Epithelial cell of esophagus (primary cell): ENCODE measurements at regions not wholly inside any gene's neighbourhood (a gene's known extent, or its start where the extent isn't known, plus 50 kb on each side); places are given as distances from the start of the nearest gene placed in this dataset.

Experiments
- DNase-seq: peaks from one replicate; pipeline ENCODE4 v3.0.0; 2010; ENCODE audit warnings: low read depth
- H3K4me3 ChIP-seq: 2 replicates; pipeline ENCODE4 v1.5.1; 2011; ENCODE audit warnings: mild to moderate bottlenecking, low read length, control low read depth
- TF ChIP-seq, protein P1 (sequence below): IDR thresholded peaks from 2 replicates; pipeline ENCODE4 v1.5.1; 2011; ENCODE audit warnings: low read depth, mild to moderate bottlenecking, low read length, control low read depth, inconsistent platforms; ENCODE audit not compliant: insufficient read depth; ENCODE audit errors: missing control alignments

DNA sequence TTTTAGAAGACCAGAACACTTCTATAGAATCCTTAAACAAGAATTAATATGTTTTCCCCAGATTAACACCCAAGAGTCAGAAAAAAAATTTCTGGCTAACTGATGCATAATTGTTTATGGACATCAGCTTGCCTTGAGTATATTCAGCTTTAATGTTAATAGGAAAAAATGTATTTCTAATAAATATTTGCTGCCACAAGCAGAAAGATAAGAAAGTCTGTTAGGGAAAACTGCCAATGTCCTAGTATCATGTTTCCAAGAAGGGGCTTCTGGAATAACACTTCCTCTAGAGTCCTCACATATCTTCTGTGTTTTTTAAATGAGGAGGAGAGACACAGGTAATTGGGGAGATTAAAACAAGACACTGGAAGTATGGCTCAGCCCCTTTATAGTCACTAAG lies 202.1 kb upstream of the TET2 start:
- DNase-seq = no peak
- TF ChIP-seq, protein P1, sequence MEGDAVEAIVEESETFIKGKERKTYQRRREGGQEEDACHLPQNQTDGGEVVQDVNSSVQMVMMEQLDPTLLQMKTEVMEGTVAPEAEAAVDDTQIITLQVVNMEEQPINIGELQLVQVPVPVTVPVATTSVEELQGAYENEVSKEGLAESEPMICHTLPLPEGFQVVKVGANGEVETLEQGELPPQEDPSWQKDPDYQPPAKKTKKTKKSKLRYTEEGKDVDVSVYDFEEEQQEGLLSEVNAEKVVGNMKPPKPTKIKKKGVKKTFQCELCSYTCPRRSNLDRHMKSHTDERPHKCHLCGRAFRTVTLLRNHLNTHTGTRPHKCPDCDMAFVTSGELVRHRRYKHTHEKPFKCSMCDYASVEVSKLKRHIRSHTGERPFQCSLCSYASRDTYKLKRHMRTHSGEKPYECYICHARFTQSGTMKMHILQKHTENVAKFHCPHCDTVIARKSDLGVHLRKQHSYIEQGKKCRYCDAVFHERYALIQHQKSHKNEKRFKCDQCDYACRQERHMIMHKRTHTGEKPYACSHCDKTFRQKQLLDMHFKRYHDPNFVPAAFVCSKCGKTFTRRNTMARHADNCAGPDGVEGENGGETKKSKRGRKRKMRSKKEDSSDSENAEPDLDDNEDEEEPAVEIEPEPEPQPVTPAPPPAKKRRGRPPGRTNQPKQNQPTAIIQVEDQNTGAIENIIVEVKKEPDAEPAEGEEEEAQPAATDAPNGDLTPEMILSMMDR = no peak
- no peak overlapping the region for H3K4me3 ChIP-seq

DNA sequence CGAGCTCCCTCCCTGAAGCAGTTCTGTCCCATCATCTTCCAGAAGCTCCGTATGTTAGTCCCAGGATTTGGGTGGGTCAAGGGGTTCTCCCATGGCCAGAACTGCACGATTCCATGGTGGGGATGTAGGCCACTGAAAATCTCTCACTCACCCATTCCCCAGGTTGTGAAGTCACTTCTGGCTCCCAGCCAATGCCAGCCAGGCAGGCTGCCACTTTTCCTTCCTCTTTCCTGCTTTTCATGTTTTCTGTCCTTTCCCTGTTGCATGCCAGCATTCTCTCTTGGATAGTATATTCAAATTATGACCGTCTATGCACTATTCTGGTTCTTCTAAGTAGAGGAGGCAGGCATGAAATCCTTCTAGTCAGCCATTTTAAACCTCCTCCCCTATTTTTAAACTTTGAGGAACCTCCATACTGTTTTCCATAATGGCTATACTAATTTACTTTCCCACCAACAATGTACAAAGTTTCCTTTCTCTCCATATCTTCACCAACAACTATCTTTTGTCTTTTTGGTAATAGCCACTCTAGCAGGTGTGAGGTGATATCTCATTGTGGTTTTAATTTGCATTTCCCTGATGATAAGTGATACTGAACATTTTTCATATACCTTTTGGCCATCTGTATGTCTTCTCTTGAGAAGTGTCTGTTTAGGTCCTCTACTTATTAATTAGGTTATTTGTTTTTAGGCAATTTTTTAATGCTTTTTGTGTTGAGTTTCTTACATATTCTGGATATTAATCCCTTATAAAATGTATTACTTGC lies 182.1 kb upstream of the TET2 start:
- no peak overlapping the region for H3K4me3 ChIP-seq
- DNase-seq = no peak
- TF ChIP-seq, protein P1 = no peak

DNA sequence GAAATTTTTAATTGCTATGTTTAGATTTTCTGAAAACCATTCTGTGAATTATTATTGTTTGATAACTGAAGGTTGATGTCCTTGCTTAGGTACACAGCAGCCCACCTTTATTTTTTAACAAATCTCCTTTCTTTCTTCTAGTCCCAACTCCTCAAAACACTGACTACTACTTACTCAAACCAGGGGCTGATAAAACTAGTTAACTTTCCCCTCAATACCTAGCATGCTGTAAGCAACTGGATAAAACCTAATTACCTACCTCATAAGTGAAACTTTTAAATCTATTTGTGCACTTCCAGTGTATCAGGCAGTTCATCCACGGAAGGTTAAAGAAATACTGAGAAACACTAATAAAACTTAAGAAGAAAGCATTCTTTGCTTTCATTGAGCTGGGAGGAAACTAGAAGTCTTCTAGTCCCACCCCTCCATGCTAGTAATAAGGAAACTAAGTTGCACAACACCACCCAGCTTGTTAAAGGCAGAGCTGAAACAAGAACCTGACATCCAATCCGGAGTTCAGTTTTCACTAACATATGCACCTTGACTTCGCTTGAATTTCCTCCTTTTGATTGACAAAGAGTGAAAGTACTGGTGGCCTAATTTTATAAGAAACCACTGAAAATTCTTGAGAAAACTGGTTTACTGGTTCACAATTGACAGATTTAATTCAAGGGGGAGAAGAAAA lies 180.2 kb upstream of the TET2 start:
- TF ChIP-seq, protein P1 = no peak
- peak; percentile 89 for DNase-seq

DNA sequence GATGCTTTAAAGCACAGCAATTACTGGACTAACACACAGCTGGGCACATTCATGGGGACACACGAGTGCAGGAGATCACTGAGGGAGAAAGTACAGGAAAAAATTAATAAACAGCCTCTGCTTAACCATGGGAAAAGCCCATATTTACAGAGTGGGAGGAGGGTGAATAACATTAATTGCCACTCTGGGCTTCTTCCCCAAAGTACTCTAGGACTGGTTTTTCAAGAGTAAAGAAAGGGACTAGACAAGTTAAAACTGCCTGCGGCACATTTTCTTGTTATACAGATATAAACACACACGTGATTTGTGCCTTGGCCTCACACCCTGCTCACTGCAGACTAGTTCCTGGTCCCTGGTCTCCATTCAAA lies 179.7 kb upstream of the TET2 start:
- TF ChIP-seq, protein P1 = no peak
- H3K4me3 ChIP-seq = no peak overlapping the region
- peak; percentile 93 for DNase-seq

More for the DNA sequence above, 180.2 kb upstream of the TET2 start:
- H3K4me3 ChIP-seq = peak overlapping the region; percentile 10

DNA sequence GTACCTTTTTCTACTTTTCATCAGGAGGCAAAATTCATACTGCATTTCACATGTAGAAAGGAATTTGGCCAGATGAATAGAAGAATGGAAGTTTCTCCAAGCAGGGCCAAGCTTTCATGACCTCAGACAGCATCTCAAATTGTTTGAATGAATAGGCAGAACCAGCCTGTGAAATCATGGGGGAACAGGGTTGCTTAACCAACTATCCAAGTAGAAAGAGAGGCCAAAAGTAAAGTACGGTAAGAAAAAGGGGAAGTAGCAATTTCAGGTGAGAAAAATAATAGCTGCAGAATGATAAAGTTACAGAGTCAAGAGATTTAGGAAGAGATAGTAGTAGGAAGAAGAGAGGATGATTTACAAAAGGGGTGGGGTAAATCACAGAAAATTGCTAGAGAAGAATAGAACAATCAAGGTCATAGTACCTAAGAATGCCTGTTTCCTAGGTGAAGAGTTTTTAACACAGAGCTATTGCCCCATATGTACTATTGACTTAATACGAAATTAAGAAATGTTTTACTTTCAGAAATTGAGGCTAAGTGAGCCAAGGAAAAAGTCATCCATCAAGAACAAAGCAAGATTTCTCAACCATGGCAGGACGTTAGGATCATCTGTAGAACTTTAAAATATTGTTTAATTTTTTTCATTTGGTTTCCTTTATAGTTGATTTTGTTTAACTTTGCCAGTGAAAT lies 177.1 kb upstream of the TET2 start:
- TF ChIP-seq, protein P1 = no peak
- peak; percentile 45 for DNase-seq
- H3K4me3 ChIP-seq = no peak overlapping the region

DNA sequence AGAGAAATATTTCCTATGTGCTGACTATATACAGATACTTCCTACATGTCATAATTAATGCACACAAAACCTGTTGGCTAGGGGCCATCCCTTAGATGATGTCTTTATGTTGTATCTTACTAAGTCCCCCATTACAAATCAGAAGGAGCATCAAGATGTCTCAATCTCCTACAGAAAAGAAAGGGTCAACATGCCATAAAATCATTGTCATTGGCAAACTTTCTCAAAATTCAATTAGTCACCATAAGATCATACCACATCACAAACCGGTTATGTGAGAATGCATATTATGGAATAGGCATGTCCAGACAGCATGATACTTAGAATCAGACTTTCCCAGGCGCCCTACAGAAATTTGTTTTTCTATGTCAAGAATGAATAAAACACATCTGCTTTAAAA lies 175.2 kb upstream of the TET2 start:
- peak; percentile 97 for DNase-seq
- TF ChIP-seq, protein P1 = no peak
- no peak overlapping the region for H3K4me3 ChIP-seq
